ENCODE measurements at regions not wholly inside any gene's neighbourhood (a gene's known extent, or its start where the extent isn't known, plus 50 kb on each side); places are given as distances from the start of the nearest gene placed in this dataset.

GRCh38 chr9:108191065-108191464, 664.7 kb downstream of the ACTL7B start:
- TF ChIP-seq CTCF (IDR thresholded peaks at IDR 0.05) = no peak
- TF ChIP-seq POLR2AphosphoS5 (IDR thresholded peaks at IDR 0.05) = no peak
- no peak for TF ChIP-seq POLR2A (IDR thresholded peaks at IDR 0.05)
- TF ChIP-seq EP300 (IDR thresholded peaks at IDR 0.05; ENCODE audit: low read depth) = no peak

Measured in transverse colon (tissue), 4 donors.